Ovary (tissue), 7 donors: ENCODE measurements at regions not wholly inside any gene's neighbourhood (a gene's known extent, or its start where the extent isn't known, plus 50 kb on each side); places are given as distances from the start of the nearest gene placed in this dataset.

ENCODE experiments used
- DNase-seq, 5 donors: peaks; one replicate each; pipeline ENCODE4 v3.0.0-alpha.2; 2019 to 2020
- H3K27ac ChIP-seq, 2 donors: fragments of 200-600 bp; one replicate each; pipeline versions ENCODE4 v1.5.1 to v1.8.0; 2019 to 2022
- H3K27me3 ChIP-seq: fragments of 200-600 bp; one replicate; pipeline ENCODE4 v1.8.0; 2022
- H3K36me3 ChIP-seq: fragments of 200-600 bp; sonication (generic); one replicate; pipeline ENCODE4 v1.5.1; 2019
- H3K4me1 ChIP-seq: one replicate; pipeline ENCODE4 v1.8.1; 2013; ENCODE audit warnings: mild to moderate bottlenecking, moderate library complexity; ENCODE audit not compliant: insufficient read depth
- H3K4me3 ChIP-seq: fragments of 200-600 bp; sonication (generic); one replicate; pipeline ENCODE4 v1.5.1; 2017
- H3K9me3 ChIP-seq, 2 donors: fragments of 200-600 bp in 1 of 2; sonication (generic) in 1 of 2; one replicate each; pipeline versions ENCODE4 v1.5.1 to v1.8.1; 2013 to 2019; ENCODE audit warnings: mild to moderate bottlenecking in 1 of 2, moderate library complexity in 1 of 2
- EP300 ChIP-seq: sonication (generic); formaldehyde crosslinking; IDR thresholded peaks from one replicate; pipeline ENCODE4 v1.6.1; 2017; ENCODE audit warnings: antibody characterized with exemption
- POLR2A ChIP-seq: fragments of 450-650 bp; IDR thresholded peaks from one replicate; pipeline ENCODE4 v1.6.1; 2017; ENCODE audit warnings: antibody characterized with exemption, mild to moderate bottlenecking, moderate library complexity
- WGBS, 3 donors: extraction: QIAGEN DNeasy Blood & Tissue Kit in 1 of 3; methylation state at CpG; one replicate each; pipeline versions ENCODE4 v1.1.5 to v1.1.7; 2013 to 2017; 5-methylcytosine and 5-hydroxymethylcytosine counted together
- intact Hi-C, 4 donors: fragments of 100-400 bp; cut with DNase I; formaldehyde crosslinking; loops; one replicate each; pipeline versions ENCODE4 v1.11.0 to v1.15.1; 2022 to 2023
- TF ChIP-seq, protein P1 (sequence below), 3 donors: fragments of 450-650 bp in 2 of 3; fragments of 200-600 bp in 1 of 3; IDR thresholded peaks; one replicate each; pipeline versions ENCODE4 v1.5.1 to v1.8.0; 2016 to 2022; ENCODE audit warnings: antibody characterized with exemption in 3 of 3, mild to moderate bottlenecking in 1 of 3
- donor health status: DM: no; HTN: no; CAD: no; lungs with moderate emphysema.
- donor health status: DM: no; HTN: no; CAD: no.
- donor health status: Bipolar disorder and iron deficiency.
- donor health status: DM: no; HTN: no; CAD: no.
- donor health status: DM: yes; HTN: yes; CAD: no.

DNA sequence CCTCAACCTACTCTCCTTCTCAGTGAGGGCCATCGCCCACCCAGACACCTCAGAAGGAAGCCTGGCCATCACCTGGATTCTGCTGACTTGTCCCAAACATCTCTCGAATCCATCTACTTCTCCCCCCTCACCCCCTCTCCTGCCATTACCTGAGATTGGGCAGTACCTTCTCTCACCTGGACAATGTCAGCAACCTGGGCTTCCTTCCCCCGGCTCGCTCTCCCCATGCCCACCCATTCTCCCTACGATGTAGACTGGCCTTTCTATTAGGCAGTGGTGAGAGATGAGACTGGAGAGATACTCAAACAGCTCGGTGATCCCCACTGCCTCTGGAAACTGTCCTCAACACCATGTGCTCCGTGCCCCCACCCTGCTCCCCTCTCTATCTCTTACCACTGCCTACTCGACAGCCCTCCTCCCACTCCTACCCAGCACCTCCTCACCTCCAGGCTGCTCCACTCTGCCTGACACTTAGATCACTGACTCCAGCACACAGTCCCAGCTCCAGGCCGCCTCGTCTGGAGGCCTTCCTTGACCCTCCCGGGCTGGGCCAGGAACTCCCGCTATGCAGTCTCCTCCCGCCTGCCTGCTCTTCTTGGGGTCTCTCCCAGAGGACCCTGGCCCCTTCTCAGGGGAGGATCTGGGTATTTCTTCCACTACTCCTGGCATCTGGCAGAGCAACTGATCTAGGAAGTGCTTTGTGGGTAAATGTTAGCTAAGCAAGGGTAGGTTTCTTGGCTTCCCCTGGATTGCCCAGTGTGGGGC lies 235.8 kb upstream of the NLRP1 start:
- Histone ChIP-seq H3K27ac (no peak overlapping the region), H3K4me1 (no peaks in the 10 kb centered on the region), H3K27me3 (no peaks in the 10 kb centered on the region), H3K9me3 (no peaks in the 10 kb centered on the region), H3K36me3 (no peaks in the 10 kb centered on the region), H3K4me3 (no peak overlapping the region)
- DNase-seq = no peak
- TF ChIP-seq, protein P1, sequence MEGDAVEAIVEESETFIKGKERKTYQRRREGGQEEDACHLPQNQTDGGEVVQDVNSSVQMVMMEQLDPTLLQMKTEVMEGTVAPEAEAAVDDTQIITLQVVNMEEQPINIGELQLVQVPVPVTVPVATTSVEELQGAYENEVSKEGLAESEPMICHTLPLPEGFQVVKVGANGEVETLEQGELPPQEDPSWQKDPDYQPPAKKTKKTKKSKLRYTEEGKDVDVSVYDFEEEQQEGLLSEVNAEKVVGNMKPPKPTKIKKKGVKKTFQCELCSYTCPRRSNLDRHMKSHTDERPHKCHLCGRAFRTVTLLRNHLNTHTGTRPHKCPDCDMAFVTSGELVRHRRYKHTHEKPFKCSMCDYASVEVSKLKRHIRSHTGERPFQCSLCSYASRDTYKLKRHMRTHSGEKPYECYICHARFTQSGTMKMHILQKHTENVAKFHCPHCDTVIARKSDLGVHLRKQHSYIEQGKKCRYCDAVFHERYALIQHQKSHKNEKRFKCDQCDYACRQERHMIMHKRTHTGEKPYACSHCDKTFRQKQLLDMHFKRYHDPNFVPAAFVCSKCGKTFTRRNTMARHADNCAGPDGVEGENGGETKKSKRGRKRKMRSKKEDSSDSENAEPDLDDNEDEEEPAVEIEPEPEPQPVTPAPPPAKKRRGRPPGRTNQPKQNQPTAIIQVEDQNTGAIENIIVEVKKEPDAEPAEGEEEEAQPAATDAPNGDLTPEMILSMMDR (IDR thresholded peaks at IDR 0.05) = no peak
- no peak for TF ChIP-seq EP300
- TF ChIP-seq POLR2A = no peak
- WGBS, 3 donors = 58 to 66% (median 59%) methylated on average over 13 of the region's 13 CpGs
- intact Hi-C loops = no loop called here

DNA sequence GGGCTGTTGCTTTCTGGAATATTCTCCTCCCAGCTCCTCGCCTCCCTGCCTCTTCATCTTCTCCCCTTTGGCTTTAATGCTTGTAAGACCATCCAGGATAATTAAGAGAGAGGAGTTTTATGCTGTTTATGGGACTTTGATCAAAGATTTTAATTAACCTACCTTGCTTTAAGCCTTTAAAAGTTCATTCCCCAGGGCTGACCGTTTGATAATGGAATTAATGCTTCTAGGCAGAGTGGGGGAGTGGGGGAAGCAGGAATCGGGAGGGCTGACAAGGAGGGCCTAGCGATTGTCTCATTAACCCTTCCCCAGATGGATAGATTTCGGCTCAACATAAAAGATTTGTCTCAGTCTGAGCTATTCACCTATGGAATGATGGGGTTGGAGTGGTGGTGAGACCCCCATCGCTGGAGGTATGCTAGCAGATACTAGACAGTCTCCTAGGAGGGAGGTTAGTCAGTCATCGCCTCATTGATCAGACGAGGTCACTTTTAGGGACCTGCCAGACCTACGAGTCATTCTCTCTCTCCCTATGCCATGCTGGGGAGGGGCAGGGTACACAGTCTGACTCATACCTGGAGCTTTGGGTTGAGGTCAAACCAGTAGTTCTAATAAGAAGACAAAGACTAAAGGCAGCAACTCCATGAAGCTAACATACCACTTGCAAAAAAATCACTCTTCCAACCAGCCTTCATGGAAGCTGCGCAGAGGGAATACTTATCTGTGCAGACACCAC lies 236.6 kb upstream of the NLRP1 start:
- Histone ChIP-seq H3K27ac (no peak overlapping the region), H3K27me3 (no peaks in the 10 kb centered on the region), H3K4me1 (no peaks in the 10 kb centered on the region), H3K4me3 (no peak overlapping the region), H3K9me3 (no peaks in the 10 kb centered on the region), H3K36me3 (no peaks in the 10 kb centered on the region)
- intact Hi-C loops = no loop called here
- 63 to 68% (median 67%) methylated on average over 10 of the region's 10 CpGs for WGBS, 3 donors
- TF ChIP-seq POLR2A = no peak
- TF ChIP-seq, protein P1 (IDR thresholded peaks at IDR 0.05) = no peak
- no peak for TF ChIP-seq EP300
- no peak for DNase-seq

DNA sequence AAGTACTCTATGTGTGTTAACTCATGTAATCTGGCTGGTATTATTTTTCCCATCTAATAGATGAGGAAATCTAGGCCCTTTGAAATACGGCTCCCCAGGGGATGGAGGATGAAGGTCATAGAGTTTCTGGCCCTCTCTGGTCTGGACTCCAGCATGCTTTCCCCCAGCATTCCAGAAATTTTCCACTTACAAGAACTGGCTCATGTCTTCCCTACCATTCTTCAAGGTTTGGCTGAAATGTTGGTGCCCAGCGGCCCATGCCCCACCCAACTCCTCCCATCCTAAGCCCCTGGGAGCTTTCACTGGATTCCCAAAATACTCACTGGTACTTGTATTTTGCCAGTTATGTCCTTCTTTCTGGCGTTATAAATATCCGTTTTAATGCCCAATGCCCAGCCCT lies 237.5 kb upstream of the NLRP1 start:
- no peaks in the 10 kb centered on the region for H3K36me3 ChIP-seq
- no peaks in the 10 kb centered on the region for H3K4me1 ChIP-seq
- no peak for DNase-seq
- H3K27me3 ChIP-seq = no peaks in the 10 kb centered on the region
- H3K27ac ChIP-seq = no peak overlapping the region
- no peaks in the 10 kb centered on the region for H3K9me3 ChIP-seq
- H3K4me3 ChIP-seq = no peak overlapping the region
- TF ChIP-seq POLR2A (no peak), EP300 (no peak)
- TF ChIP-seq, protein P1 (IDR thresholded peaks at IDR 0.05) = no peak
- WGBS, 3 donors = 65 to 66% (median 65%) methylated on average over 4 of the region's 4 CpGs
- intact Hi-C loops = no loop called here

DNA sequence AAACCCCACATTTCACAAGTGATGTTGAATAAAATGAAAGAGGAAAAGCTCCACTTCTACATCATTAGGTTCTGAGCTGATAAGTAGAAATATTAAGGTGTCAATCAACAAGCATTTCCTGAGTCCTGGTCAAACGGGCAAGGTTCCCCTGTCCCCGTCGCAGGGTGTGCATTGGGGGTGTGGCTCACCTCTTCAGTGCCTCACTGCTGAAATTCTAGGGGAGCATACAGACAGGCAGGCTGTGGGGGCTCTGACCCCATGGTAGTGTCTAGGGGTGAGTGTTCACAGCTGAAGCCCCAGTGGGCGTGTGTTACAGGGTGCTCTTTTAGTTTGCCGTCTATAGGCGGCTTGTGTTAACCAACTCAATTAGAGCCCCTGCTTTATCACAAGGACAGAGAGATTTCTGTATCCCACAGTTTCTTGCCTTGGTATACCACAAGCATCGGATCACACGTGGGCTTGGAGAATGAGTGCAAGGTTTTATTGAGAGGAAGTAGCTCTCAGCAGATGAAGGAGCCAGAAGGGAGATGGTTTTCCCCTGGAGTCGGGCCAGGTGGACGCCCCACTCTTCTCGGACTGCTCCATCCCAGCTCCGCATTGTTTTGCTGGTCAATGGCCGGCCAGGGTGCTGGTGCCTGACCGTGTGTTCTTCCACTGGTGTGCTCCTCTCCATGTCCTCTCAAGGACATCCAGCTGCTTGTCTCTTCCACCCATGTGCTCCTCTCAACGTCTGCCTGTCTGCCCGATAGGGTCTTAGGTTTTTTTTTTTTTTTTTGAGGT lies 238.2 kb upstream of the NLRP1 start:
- H3K36me3 ChIP-seq = no peaks in the 10 kb centered on the region
- DNase-seq = no peak
- H3K27ac ChIP-seq = no peak overlapping the region
- TF ChIP-seq POLR2A = no peak
- TF ChIP-seq, protein P1 (IDR thresholded peaks at IDR 0.05) = no peak
- TF ChIP-seq EP300 = no peak
- 64 to 77% (median 74%) methylated on average over 16 of the region's 16 CpGs for WGBS, 3 donors
- no peaks in the 10 kb centered on the region for H3K27me3 ChIP-seq
- intact Hi-C loops = no loop called here
- no peaks in the 10 kb centered on the region for H3K4me1 ChIP-seq
- no peaks in the 10 kb centered on the region for H3K9me3 ChIP-seq
- no peak overlapping the region for H3K4me3 ChIP-seq
